GM18907 (cell line): ENCODE measurements at regions not wholly inside any gene's neighbourhood (a gene's known extent, or its start where the extent isn't known, plus 50 kb on each side); places are given as distances from the start of the nearest gene placed in this dataset.
A peak's percentile ranks its signal among the peaks of the same experiment; 100 is the strongest.
"Not testable (repeated sequence)": the region's sequence is repeated elsewhere in the genome, so short reads cannot be mapped to it uniquely, and the experiment has no call there.

Source experiments
- ATAC-seq: cut with Tn5 transposase; IDR thresholded peaks from one replicate; pipeline ENCODE4 v1.9.1; 2021; ENCODE audit warnings: mild to moderate bottlenecking, moderate library complexity; ENCODE audit not compliant: unreplicated experiment

DNA sequence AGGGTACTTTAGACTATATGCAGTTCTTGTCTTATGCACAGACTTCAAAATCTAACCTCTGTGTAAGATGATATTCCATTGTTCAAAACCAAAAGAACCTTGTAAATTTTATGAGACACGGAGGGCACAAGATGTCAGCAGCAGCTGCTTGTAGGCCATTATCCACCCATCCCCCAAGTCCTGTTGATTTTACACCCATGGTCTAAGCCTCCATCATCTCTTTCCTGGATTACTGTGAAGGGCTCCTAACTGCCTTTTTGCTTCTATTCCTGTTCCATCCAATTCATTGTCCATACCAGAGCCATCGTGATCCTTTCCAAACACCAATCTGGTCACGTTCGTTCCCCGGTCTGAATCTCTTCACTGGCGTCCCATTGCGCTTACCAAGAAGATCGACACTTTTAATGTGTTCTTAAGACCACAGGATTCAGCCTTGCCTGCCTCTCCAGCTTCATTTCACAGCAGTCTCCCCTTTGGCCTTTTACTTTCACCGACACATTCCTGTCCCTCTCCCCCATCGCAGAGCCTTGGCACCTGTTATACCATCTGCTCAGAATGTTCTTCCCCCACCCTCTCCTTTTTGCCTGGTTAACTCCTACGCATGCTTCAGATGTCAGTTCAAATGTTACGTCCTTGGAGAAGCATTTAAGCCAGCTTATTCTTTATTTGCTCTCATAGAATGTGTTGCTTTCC is 107.3 kb upstream of the POU3F1 start:
- ATAC-seq, result no peak

DNA sequence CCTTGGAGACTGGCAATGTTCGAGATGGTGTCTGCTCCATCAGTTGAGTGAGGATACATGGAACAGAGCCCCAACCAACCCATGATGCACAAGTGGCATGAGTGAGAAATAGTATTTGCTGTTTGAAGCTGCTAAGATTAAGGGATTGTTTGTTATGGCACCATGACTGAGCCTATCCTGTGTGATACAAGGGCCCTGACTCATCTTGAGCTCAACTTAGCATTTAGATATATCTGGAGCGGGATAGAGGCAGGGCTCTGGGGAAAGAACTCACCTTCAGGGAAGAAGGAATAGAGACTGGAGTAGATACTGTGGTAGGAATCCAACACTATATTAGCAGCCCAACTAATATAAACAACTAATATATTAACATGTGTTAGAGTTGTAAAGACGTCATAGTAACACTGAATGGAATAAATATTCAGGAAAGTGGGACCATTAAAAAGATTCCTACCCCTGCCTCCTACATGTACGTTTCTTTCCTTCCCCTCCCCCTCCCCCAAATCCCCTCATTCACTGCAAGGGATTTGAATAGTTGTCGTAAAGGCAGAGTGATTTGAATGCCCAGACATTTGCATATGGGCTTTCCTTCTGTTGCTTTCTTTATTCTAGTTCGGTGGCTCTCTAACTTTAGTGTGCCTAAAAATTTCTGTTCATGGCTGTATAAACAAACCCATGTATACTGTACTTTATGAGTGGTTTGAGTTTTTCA is 106.6 kb upstream of the POU3F1 start:
- peak; percentile 3 for ATAC-seq

DNA sequence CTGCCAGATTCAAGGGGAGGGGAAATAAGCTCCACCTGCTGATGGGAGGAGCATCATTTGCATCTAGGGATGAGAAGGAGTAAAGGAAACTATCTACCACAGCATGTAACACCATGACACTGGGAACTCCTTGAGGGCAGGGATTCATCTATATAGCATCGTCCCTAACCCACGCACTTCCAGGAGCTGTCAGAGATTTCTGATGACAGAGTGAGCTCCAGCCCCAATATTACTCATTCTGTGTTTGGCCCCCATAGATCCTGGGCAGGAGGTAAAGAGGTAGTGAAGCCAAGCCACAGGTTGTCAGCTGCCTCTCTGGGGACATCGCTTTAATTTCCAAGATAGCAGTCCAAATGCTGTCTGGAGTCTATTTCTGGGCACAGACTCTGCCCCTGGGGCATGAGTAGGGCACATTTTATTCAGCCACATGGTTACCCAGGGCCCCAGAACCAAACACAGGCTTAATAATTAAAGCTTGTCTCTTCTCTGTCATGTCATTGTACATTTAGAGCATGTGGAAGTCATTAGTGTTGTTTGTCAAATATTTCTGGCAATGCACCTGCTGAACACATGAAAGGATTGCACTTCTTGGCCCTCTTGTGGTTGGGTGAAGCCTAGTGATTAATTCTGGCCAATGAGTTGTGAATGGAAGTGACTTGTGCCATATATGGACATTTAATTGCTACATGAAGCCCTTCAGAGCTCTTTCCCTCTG is 105.9 kb upstream of the POU3F1 start:
- peak; percentile 61 for ATAC-seq

DNA sequence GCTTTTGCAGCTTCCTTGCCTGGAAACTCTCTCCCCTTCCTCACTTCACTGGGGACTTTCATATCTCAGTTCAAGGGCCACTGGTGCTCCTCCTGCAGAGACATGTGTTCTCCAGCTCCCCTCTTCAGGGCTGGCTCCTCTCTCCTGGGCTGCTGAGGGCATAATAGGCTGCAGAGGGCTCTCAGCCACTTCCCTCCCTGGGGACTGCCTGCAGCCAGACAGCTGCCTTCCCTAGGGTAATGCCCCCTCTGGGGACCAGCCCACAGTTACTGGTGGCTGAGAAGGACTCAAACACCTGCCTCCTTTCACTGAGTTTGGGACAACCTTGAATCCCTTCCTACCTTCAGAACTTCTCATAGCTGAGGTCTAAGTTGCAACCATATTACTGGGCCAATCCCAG is 104.8 kb upstream of the POU3F1 start:
- peak; percentile 42 for ATAC-seq

DNA sequence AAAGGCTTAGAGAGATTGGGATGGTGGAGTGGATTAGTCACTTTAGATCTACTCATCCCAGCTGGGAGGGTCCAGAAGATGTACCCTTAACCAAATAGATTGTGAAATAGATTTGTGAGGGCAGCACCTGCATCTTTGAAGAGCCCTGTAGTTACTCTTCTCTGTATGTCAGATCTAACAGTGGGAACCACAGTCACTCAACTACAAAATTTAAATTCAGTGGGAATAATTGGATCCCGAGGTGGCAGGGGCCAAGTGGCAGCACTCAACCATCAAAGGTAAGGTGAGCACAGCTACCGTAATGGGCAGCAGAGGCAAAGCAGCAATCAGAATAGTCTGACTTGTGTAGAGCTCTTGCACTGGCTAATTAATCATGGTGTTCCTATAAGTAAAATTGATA is 99.5 kb upstream of the POU3F1 start:
- not testable (repeated sequence) for ATAC-seq

DNA sequence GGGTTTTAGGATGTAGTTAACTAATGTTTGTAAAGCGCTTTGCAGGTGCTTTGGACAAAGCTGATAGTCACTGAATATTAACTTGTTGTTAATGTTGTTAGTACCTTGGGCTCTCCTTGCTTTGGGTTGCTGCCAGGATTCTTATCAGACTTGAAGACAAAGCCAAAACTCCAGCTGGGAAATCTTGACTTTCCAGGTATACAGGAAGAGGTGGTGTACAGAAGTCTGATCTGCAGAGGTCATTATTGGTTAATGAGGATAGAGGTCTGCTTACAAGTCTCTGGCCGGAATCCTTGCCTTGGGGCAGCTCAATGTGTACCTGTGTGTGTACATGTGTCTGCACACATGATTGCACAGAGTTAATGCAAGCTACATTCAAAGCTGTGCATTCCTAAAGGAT is 96.0 kb upstream of the POU3F1 start:
- no peak for ATAC-seq

DNA sequence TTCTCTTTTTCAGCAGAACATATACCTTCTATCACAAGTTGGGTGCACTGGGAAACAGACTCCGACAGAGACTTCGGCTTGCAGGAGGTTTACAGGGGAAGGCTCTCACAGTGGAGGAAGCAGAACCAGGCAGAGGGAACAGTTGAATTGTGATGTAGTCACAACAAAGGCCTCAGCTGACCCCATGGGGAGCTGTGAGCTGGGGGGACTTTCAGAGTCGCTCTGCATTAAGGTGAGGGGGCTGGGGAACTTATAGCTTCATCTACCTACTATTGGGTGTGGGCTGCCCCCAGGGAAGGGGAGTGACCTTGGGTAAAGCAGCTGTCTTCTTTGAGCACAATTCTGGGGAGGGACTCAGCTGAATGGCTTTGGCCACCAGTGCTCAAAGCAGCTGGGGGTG is 94.9 kb upstream of the POU3F1 start:
- ATAC-seq, result no peak

DNA sequence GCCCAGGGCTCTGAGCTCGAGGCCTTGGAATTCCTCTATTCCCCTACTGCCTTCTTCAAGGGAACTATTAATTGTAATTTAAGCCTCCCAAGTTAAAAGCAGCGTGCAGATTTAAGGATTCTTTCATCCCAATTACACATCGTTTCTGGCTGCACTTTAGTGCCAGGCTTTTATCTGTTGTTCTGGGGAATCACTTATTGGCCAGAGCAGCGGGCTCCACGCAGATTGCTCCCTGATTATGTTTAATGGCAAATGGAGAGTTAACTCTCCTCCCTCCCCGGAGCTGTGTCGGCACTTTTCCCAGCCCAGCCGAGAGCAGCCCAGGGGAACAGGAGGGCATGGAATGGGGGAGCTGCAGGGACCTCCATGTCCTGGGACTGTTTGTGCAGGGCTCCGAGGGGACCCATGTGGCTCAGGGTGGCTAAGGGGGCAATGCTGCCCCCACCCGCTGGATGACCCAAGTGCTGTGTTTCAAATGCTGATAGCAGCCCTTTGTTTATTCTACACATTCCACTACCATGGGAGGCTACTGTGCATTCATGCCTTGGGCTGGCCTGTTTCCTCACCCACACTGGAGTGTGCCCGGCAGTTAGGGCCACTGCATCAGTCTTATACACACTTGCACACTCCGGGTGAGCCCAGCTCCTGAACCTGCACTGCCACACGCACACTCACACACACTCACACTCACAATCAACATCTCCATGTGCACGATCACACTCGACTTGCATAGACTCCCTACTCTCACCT is 93.3 kb upstream of the POU3F1 start:
- ATAC-seq, result no peak

DNA sequence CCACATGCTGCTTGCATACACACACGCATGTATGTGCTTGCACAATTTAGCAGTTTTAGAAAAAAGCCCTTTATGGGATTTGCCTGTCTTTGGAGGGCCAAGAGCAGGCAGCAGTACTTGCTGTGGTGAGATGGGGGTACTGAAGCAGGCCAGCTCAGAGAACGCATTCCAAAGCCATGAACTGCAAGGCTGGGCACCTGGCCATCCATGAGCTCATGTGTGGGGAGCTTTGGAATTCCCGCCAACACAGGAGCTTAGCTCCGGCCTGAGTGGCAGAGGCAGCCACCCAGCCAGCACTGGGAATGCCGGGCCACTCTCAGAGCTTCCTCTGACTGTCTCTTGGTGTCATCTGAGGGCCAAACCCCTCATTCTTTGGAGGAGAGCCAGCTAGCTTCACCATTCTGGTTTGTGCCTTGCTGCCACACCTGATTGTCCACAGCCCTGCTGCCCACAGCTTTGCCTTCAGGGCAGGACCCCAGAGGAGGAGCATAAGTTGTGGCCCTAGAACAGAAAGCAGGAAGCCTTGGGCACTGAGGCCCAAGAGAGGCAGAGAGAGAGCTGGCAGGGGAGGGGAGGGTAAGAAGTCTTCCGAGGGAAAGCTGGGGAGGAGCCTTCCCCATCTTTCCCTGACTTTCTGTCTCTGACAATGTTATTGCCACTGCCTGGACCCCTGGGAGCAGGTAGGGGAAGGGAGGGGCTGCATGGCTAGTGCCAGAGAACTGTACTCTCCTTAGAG is 92.1 kb upstream of the POU3F1 start:
- ATAC-seq, result no peak

DNA sequence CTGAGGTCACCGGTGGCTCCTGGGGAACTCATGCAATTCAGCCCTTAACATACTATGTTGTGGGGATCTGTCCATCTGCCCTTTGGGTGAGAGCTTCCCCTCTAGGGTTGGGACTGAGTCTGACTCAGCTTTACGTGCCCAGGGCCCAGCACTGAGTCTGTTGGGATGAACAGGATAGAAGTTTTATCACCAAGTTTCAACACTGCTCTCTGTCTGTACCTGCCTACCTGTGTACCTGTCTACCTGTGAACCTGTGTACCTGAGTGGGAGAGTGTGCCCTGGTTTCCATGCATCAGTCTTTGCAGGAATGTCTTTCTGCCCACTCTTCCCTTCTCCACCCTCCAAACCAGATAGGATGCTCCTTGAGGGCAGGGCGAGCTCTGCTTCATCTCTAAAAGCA is 90.6 kb upstream of the POU3F1 start:
- ATAC-seq, result no peak

DNA sequence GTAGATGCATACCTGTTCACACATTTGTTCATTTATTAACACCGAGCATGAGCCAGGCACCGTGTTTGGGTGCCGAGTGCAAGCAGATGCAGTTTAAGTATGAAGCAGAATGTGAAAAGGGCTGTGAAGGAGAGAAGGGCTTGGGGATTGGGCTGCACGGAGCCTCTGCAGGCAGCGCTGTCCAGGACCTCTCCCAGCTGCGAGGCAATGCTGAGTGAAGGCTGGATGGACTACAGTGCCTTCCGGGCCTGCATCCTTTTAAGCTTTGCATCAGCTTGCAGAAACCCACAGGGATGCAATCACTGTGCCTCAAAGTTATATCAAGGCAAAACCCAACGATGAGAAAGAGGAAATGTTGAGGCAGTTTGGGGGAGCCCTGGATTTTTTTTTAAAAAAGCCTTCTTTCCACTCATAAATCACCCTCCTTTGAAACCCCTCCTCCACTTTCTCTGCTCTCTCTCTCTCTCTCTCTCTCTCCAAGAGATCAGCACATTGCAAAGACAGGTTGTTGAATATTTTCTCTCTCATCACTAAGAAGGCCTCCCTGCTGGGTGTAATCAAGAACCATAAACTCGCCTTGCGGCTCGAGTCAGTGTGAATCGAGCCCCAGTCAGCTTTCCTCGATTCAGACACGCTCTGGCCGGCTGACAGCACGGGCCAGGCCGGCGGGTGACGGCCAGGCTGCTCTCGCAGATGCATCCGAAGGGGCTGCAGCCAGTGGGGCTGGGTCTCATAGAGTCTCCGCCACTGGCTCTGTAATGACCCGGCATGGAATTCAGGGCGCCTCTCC is 89.2 kb upstream of the POU3F1 start:
- ATAC-seq, result no peak

DNA sequence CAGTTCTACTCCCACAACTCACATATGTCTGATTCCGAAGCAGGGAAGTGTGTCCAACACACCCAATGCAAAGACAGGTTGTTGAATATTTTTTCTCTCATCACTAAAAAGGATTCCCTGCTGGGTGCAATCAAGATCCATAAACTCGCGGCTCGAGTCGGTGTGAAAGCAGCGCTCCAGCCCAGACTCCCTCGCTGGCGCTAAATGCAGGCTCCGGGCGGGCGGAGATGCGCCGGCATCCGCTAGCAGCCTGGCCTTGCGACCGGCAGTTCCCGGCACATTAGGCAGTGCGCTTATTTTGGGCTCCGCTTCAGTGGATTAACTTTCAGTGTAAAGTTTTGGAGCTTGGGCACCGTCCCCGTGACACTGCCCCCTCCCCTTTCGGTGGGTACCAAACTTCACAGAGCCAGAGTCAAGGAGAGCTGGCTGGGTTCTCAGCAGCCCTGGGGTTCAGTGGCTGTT is 87.7 kb upstream of the POU3F1 start:
- ATAC-seq, result no peak

DNA sequence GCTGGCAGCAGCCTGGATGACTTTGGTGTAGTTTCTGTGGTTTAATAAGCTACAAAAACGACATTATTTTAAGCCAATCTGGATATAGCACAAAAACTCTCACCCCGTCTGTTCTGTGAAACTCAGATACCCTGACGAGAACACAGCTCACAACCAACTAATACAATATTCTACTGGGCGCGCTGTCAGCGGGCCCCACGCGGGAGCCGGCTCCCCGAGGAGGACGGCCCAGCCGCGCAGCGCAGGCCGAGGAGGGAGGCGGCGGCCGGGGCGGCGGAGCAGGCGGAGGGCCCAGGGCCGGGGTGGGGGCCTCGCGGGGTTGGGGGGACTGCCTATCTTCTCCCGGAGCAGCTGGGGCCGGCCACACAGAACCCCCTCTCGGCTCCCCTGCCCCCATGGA is 87.2 kb upstream of the POU3F1 start:
- no peak for ATAC-seq

DNA sequence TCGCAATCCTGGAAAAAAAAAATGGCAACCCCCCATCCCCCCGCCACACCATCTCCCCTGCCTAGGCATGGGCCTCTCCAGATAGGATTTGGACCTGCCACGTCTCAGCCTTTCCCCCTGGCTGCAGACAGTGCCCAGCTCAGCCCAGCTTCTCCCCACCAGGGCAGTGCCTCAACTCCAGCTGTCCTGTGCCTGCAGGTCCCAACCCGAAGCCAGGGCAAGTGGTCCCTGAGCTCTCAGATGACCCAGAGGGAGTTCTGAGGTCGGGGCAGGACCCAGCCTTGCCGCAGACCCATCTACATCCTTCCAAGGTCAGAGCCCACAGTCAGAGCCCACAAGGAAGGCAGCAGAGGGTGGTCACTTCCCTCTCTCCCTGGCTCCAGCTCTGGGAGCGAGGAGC is 86.7 kb upstream of the POU3F1 start:
- ATAC-seq, result no peak

DNA sequence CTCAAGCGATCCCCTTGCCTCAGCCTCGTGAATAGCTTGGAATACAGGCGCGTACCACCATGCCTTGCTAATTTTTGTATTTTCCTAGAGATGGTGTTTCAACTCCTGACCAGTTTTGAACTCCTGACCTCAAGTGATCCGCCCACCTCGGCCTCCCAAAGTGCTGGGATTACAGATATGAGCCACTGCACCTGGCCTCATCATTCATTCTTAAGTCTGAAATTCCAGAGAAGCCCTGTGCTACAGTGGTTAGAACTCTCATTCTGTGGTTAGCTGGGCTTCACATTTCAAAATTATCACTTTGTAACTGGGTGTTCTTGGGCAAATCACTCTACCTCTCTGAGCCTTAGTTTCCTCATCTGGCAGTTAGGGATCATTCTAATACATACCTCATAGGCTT is 86.1 kb upstream of the POU3F1 start:
- no peak for ATAC-seq

DNA sequence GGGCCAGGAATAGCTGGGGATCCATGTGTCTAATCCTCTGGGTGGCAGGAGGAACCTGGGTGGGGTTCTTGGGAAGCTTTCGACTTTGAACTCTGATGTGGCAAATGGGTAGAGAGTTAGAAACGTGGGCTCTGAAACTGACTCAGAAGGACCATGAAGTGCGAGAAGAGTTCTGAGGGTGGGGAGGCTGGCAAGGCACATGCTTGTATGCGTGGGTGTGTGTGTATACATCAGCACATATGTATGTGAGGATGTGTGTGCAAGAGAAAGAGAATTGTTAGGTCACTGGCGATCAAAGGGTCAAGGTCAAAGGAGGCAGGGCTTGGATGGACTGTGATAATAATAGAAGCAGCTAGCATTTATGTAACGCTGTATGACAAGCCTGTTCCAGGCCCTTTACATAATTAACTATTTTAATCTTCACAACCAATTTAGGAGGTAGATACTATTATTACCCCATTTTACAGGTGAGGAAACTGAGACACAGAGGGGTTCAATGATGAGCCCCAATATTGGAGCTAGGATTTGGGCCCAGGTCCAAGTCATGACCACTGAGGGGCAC is 84.5 kb upstream of the POU3F1 start:
- ATAC-seq, result no peak

DNA sequence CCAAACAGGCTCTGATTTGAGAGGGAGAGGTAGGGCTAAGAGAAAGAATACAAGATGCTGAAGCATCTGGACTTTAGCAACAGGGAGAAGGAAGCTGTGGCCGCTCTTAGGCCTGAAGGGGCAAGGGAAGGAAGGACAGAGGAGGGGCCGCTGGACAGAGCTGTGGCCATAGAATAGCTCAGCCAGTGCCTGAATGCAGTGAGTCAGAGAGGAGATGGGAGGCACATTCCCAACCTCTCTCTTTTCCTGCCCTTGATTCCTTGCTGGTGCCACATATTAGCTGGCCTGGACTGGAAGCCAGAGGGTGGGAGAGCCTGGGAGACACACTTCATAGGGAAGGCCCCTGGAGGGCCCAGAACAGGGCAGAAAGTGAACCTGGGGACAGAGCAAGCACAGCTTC is 83.4 kb upstream of the POU3F1 start:
- ATAC-seq, result no peak

DNA sequence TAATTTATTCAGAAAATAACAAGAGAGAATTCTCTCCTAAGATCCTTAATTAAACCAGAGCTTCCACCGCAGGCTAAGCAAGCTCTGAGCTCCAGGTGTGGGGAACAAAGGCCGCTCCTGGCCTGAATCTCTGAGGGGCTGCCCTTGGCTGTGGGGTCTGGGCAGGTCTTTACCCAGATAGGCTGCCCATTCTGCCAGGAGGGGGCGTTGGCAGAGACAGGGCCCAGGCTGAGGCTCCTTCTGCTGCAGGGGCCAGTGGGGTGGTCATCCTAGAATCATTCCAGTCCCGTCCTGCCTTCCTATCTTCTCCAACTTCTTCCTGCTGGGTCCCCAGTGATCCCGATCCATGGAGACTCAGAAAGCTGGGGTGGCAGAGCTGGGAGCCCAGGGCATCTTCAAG is 82.9 kb upstream of the POU3F1 start:
- no peak for ATAC-seq

DNA sequence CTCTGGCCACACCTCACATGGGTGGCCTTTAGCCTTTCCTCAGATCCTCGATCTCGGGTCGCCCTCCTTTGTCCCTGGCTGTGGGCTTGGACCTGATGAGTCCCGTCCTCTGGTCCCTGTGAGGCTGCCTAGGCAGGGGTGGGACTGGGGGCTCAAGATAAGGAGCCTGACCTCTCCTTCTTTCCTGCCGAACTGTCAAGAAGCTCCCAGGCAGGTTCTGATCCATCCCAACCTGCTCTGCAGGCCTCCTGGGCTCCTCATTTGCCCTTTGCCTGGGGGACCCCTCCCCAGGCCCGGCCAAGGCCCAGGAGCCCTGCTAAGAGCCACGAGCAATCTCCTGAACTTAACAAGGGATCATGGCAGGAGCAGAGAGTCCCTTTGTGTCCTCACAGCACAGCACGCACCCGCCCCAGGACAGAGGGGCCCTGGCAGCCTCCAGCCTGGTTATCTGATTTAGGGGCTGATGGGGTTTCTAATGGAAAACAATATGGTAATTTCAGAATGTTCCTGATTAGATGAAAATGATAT is 82.4 kb upstream of the POU3F1 start:
- ATAC-seq, result no peak
